ENCODE measurements at regions not wholly inside any gene's neighbourhood (a gene's known extent, or its start where the extent isn't known, plus 50 kb on each side); places are given as distances from the start of the nearest gene placed in this dataset.

- CTCF ChIA-PET = no interaction called here
Observed at GRCh38 chr14:43157661-43158060, 1349.4 kb downstream of the FSCB start.

More at GRCh38 chr14:43157661-43158060, 1349.4 kb downstream of the FSCB start:
- no peak overlapping the region for H2BK5ac ChIP-seq (ENCODE audit: low read depth, low read length, poor library complexity, severe bottlenecking)
- DNase-seq = no peak
- H4K5ac ChIP-seq (ENCODE audit: low read depth, low read length) = no peak overlapping the region
- POLR2A ChIA-PET (ENCODE audit: unreplicated experiment) = no interaction called here
- no peak overlapping the region for H4K8ac ChIP-seq (ENCODE audit: low read depth in 2 of 2, low read length in 2 of 2)
- WGBS, 2 experiments (ENCODE audit: extremely low coverage in 2 of 2, insufficient read length in 1 of 2) = no CpG with 5 or more reads among the region's 2 CpGs
- H3K4me1 ChIP-seq (ENCODE audit: control insufficient read depth, insufficient read depth, low read length) = no peaks in the 10 kb centered on the region
- in situ Hi-C loops (cut with MboI; ENCODE audit: low sequenced_read_pairs) (no loop called here), intact Hi-C loops (cut with micrococcal nuclease) (no loop called here), dilution Hi-C loops (cut with HindIII; ENCODE audit: low sequenced_read_pairs, unreplicated experiment) (no loop called here)
- H3K56ac ChIP-seq (ENCODE audit: extremely low read depth, insufficient read depth, low read length) = no peak overlapping the region
- no peak overlapping the region for H3K27ac ChIP-seq (ENCODE audit: insufficient read depth, low read length)
- TF ChIP-seq MAZ (IDR thresholded peaks at IDR 0.05; ENCODE audit: borderline replicate concordance, low read depth, low read length) = no peak
- no peak for TF ChIP-seq CEBPB (IDR thresholded peaks at IDR 0.05; ENCODE audit: low read depth, low read length)
- no peak for TF ChIP-seq CTCF (conservative IDR thresholded peaks at IDR 0.05; ENCODE audit: low read depth, low read length)
- TF ChIP-seq POLR2A (IDR thresholded peaks at IDR 0.05; ENCODE audit: low read depth, low read length) = no peak
- no peak for TF ChIP-seq RFX5 (IDR thresholded peaks at IDR 0.05; ENCODE audit: low read depth, low read length)
- no peak for TF ChIP-seq NFE2L2 (IDR thresholded peaks at IDR 0.05; ENCODE audit: low read depth, low read length)
- no peak for TF ChIP-seq USF2 (IDR thresholded peaks at IDR 0.05; ENCODE audit: low read depth, low read length)
- TF ChIP-seq RCOR1 (IDR thresholded peaks at IDR 0.05; ENCODE audit: insufficient replicate concordance, low read length) = no peak
- no peak for TF ChIP-seq ELK1 (IDR thresholded peaks at IDR 0.05; ENCODE audit: borderline replicate concordance, low read depth, low read length)
- TF ChIP-seq FOS (IDR thresholded peaks at IDR 0.05; ENCODE audit: low read depth, low read length) = no peak
- TF ChIP-seq CHD1 (IDR thresholded peaks at IDR 0.05; ENCODE audit: low read depth, low read length) = no peak
- no peak for TF ChIP-seq MXI1 (IDR thresholded peaks at IDR 0.05; ENCODE audit: borderline replicate concordance, low read depth, low read length)
- no peak for TF ChIP-seq SMC3 (IDR thresholded peaks at IDR 0.05; ENCODE audit: low read depth, low read length)
- TF ChIP-seq BHLHE40 (IDR thresholded peaks at IDR 0.05; ENCODE audit: low read depth, low read length) = no peak
- no peak overlapping the region for H2AFZ ChIP-seq (replicated peaks; ENCODE audit: low read length, poor library complexity)
- no peak overlapping the region for H3K18ac ChIP-seq (ENCODE audit: low read depth, low read length)
- H3K9ac ChIP-seq (ENCODE audit: low read depth, low read length) = no peak overlapping the region
- BruUV-seq (replicated peaks) = no TSS peak
- H3K79me1 ChIP-seq (ENCODE audit: low read depth in 1 of 2, low read length in 2 of 2) = no peaks in the 10 kb centered on the region
- H2BK15ac ChIP-seq (ENCODE audit: low read depth, low read length) = no peak overlapping the region
- H3K9me3 ChIP-seq (ENCODE audit: control insufficient read depth, insufficient read depth, low read length) = peaks cover 2% of the 10 kb centered on the region; the same call in 1 of the 2 replicates
- H3K4ac ChIP-seq (ENCODE audit: low read depth, low read length) = no peak overlapping the region
- H3K4me2 ChIP-seq (ENCODE audit: low read depth, low read length) = no peak overlapping the region
- no peak overlapping the region for H2BK20ac ChIP-seq (ENCODE audit: low read depth, low read length)
- H3K23ac ChIP-seq (ENCODE audit: low read depth, low read length) = no peak overlapping the region
- ATAC-seq (ENCODE audit: low read depth) = no peak
- no peaks in the 10 kb centered on the region for H3K36me3 ChIP-seq (ENCODE audit: control insufficient read depth, insufficient read depth, low read length)
- no peak overlapping the region for H2AK5ac ChIP-seq (ENCODE audit: low read depth, low read length)
- H2AK9ac ChIP-seq (replicated peaks; ENCODE audit: low read depth, low read length, poor library complexity) = no peak overlapping the region
- H3K9me1 ChIP-seq (ENCODE audit: insufficient read depth, low read length) = no peaks in the 10 kb centered on the region
- no peak overlapping the region for H2BK120ac ChIP-seq (ENCODE audit: low read depth, low read length)
- H4K91ac ChIP-seq (ENCODE audit: insufficient read depth, low read depth, low read length) = no peak overlapping the region
- H4K20me1 ChIP-seq (ENCODE audit: insufficient read depth, low read length) = no peaks in the 10 kb centered on the region
- H3K4me3 ChIP-seq (ENCODE audit: insufficient read depth, low read depth, low read length) = no peak overlapping the region
- H3K14ac ChIP-seq (replicated peaks; ENCODE audit: low read depth, low read length) = no peak overlapping the region
- H3K27me3 ChIP-seq (ENCODE audit: control insufficient read depth, insufficient read depth, low read length) = no peaks in the 10 kb centered on the region
